ENCODE measurements at regions not wholly inside any gene's neighbourhood (a gene's known extent, or its start where the extent isn't known, plus 50 kb on each side); places are given as distances from the start of the nearest gene placed in this dataset.

GRCh38 chr1:168476588-168477385 is 67.0 kb downstream of the XCL2 start:
- no peaks in the 10 kb centered on the region for H3K27me3 ChIP-seq (replicated peaks; ENCODE audit: insufficient read depth, low read depth, low read length, poor library complexity)
- no peaks in the 10 kb centered on the region for H3K36me3 ChIP-seq (ENCODE audit: insufficient read depth, low read length, poor library complexity, severe bottlenecking)
- no peak overlapping the region for H3K4me3 ChIP-seq (ENCODE audit: low read depth, low read length, poor library complexity, severe bottlenecking)
- no peaks in the 10 kb centered on the region for H3K9me3 ChIP-seq (ENCODE audit: low read depth, low read length, poor library complexity, severe bottlenecking)
- POLR2A ChIA-PET (ENCODE audit: low non-redundant PET) = no interaction called here
- CTCF ChIA-PET = no interaction called here
- intact Hi-C loops (cut with micrococcal nuclease; ENCODE audit: unreplicated experiment) = no loop called here
- no peak for TF ChIP-seq EZH2 (IDR thresholded peaks at IDR 0.05; ENCODE audit: borderline replicate concordance, low read depth, low read length, poor library complexity, severe bottlenecking)
- no peak for TF ChIP-seq CTCF (conservative IDR thresholded peaks at IDR 0.05; ENCODE audit: low read depth, low read length)
- no peak overlapping the region for H3K27ac ChIP-seq (ENCODE audit: low read depth, low read length, poor library complexity, severe bottlenecking)
- no TSS peak for BruUV-seq (replicated peaks)
- no peak for DNase-seq (ENCODE audit: low spot score)
- peaks cover 7% of the 10 kb centered on the region for H3K4me1 ChIP-seq (ENCODE audit: insufficient read depth, low read length, poor library complexity, severe bottlenecking)

DNA sequence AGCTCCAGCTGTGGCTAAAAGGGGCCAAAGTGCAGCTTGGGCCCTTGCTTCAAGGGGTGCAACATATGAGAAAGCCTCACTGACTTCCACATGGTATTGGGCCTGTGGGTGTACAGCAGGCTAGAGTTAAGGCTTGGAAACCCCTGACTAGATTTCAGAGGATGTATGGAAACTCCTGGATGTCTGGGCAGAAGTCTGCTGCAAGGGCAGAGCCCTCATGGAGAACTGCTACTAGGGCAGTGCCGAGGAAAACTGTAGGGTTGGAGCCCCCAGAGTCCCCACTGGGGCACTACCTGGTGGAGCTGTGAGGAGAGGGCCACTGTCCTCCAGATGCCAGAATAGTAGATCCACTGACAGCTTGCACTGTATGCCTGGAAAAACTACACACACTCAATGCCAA is 69.5 kb downstream of the XCL2 start:
- Histone ChIP-seq H3K4me1 (ENCODE audit: insufficient read depth, low read length, poor library complexity, severe bottlenecking) (peaks cover 19% of the 10 kb centered on the region), H3K27ac (ENCODE audit: low read depth, low read length, poor library complexity, severe bottlenecking) (no peak overlapping the region), H3K9me3 (ENCODE audit: low read depth, low read length, poor library complexity, severe bottlenecking) (no peaks in the 10 kb centered on the region), H3K27me3 (replicated peaks; ENCODE audit: insufficient read depth, low read depth, low read length, poor library complexity) (no peaks in the 10 kb centered on the region), H3K36me3 (ENCODE audit: insufficient read depth, low read length, poor library complexity, severe bottlenecking) (no peaks in the 10 kb centered on the region), H3K4me3 (ENCODE audit: low read depth, low read length, poor library complexity, severe bottlenecking) (no peak overlapping the region)
- BruUV-seq (replicated peaks) = no TSS peak
- TF ChIP-seq EZH2 (IDR thresholded peaks at IDR 0.05; ENCODE audit: borderline replicate concordance, low read depth, low read length, poor library complexity, severe bottlenecking) (no peak), CTCF (conservative IDR thresholded peaks at IDR 0.05; ENCODE audit: low read depth, low read length) (no peak)
- DNase-seq (ENCODE audit: low spot score) = no peak
- POLR2A ChIA-PET (ENCODE audit: low non-redundant PET) = no interaction called here
- CTCF ChIA-PET = no interaction called here
- intact Hi-C loops (cut with micrococcal nuclease; ENCODE audit: unreplicated experiment) = no loop called here

- no peak for DNase-seq (ENCODE audit: low spot score)
- H3K4me3 ChIP-seq (ENCODE audit: low read depth, low read length, poor library complexity, severe bottlenecking) = no peak overlapping the region
- ChIA-PET POLR2A (ENCODE audit: low non-redundant PET) (no interaction called here), CTCF (no interaction called here)
- intact Hi-C loops (cut with micrococcal nuclease; ENCODE audit: unreplicated experiment) = no loop called here
- H3K27ac ChIP-seq (ENCODE audit: low read depth, low read length, poor library complexity, severe bottlenecking) = no peak overlapping the region
- H3K27me3 ChIP-seq (replicated peaks; ENCODE audit: insufficient read depth, low read depth, low read length, poor library complexity) = no peaks in the 10 kb centered on the region
- no peak for TF ChIP-seq EZH2 (IDR thresholded peaks at IDR 0.05; ENCODE audit: borderline replicate concordance, low read depth, low read length, poor library complexity, severe bottlenecking)
- no peak for TF ChIP-seq CTCF (conservative IDR thresholded peaks at IDR 0.05; ENCODE audit: low read depth, low read length)
- peaks cover 31% of the 10 kb centered on the region for H3K4me1 ChIP-seq (ENCODE audit: insufficient read depth, low read length, poor library complexity, severe bottlenecking)
- H3K36me3 ChIP-seq (ENCODE audit: insufficient read depth, low read length, poor library complexity, severe bottlenecking) = no peaks in the 10 kb centered on the region
- H3K9me3 ChIP-seq (ENCODE audit: low read depth, low read length, poor library complexity, severe bottlenecking) = no peaks in the 10 kb centered on the region
- no TSS peak for BruUV-seq (replicated peaks)
Measured at GRCh38 chr1:168473126-168473525, 70.7 kb downstream of the XCL2 start.

All from A673 (cell line).